Kidney (tissue), 13 donors: ENCODE measurements at regions not wholly inside any gene's neighbourhood (a gene's known extent, or its start where the extent isn't known, plus 50 kb on each side); places are given as distances from the start of the nearest gene placed in this dataset.

ENCODE experiments used
- DNase-seq, 5 donors: peaks; one replicate each; pipeline ENCODE4 v3.0.0-alpha.2; 2013 to 2020
- FAIRE-seq: peaks from 2 replicates; lab custom pipeline; 2012; peaks lifted over from hg19 to GRCh38; lab: Jason Lieb, UNC
- H3K27ac ChIP-seq, 2 donors: one replicate each; pipeline ENCODE4 v1.7.0; 2013; ENCODE audit warnings: low read depth in 2 of 2, low read length in 2 of 2, inconsistent platforms in 1 of 2
- H3K27me3 ChIP-seq: one replicate; pipeline ENCODE4 v1.7.1; 2013; ENCODE audit warnings: low read length, inconsistent platforms; ENCODE audit not compliant: control insufficient read depth, insufficient read depth
- H3K36me3 ChIP-seq, 3 donors: one replicate each; pipeline versions ENCODE4 v1.7.0 to v1.7.1; 2013; ENCODE audit warnings: low read length in 3 of 3, control low read depth in 1 of 3, inconsistent platforms in 1 of 3; ENCODE audit not compliant: insufficient read depth in 3 of 3, control insufficient read depth in 2 of 3
- H3K4me1 ChIP-seq, 3 donors: one replicate each; pipeline versions ENCODE4 v1.7.0 to v1.7.1; 2013; ENCODE audit warnings: low read length in 3 of 3, inconsistent platforms in 1 of 3, low read depth in 1 of 3; ENCODE audit not compliant: control insufficient read depth in 2 of 3, insufficient read depth in 2 of 3
- H3K4me3 ChIP-seq, 3 donors: one replicate each; pipeline versions ENCODE4 v1.7.0 to v1.8.1; 2013; ENCODE audit warnings: low read length in 3 of 3, control low read depth in 1 of 3, inconsistent platforms in 1 of 3
- H3K9ac ChIP-seq, 3 donors: one replicate each; pipeline versions ENCODE4 v1.7.0 to v1.7.1; 2013; ENCODE audit warnings: low read length in 3 of 3, control low read depth in 1 of 3, inconsistent platforms in 1 of 3
- H3K9me3 ChIP-seq, 3 donors: one replicate each; pipeline versions ENCODE4 v1.7.0 to v1.7.1; 2013; ENCODE audit warnings: low read length in 3 of 3, control low read depth in 1 of 3, inconsistent platforms in 1 of 3; ENCODE audit not compliant: control insufficient read depth in 2 of 3, insufficient read depth in 1 of 3
- CTCF ChIP-seq: IDR thresholded peaks from 3 replicates; pipeline ENCODE4 v1.5.1; 2012; ENCODE audit warnings: mild to moderate bottlenecking, moderate library complexity, borderline replicate concordance; ENCODE audit not compliant: insufficient read depth; ENCODE audit errors: extremely low read depth
- intact Hi-C: fragments of 100-400 bp; cut with DNase I; formaldehyde crosslinking; loops from one replicate; pipeline ENCODE4 v1.11.1; 2022
- donor health status: control.
- donor health status: control.
- donor health status: control.
- donor health status: control.
- donor health status: control.
- donor health status: DM: yes; HTN: yes; CAD: no.
- donor health status: Normal renal cell carcinoma (clear cell type).

GRCh38 chr7:10571759-10572158 lies 401.9 kb upstream of the PHF14 start:
- Histone ChIP-seq H3K27me3 (no peaks in the 10 kb centered on the region), H3K4me1 (no peaks in the 10 kb centered on the region), H3K9me3 (no peaks in the 10 kb centered on the region), H3K27ac (no peak overlapping the region), H3K36me3 (no peaks in the 10 kb centered on the region), H3K4me3 (no peak overlapping the region), H3K9ac (no peak overlapping the region)
- intact Hi-C loops, result no loop called here
- TF ChIP-seq CTCF, result no peak
- no peak for DNase-seq
- no peak for FAIRE-seq

GRCh38 chr7:10577866-10578374 lies 395.8 kb upstream of the PHF14 start:
- no peak for FAIRE-seq
- no peak for DNase-seq
- H3K27me3 ChIP-seq, result no peaks in the 10 kb centered on the region
- H3K9me3 ChIP-seq, result no peaks in the 10 kb centered on the region
- no peaks in the 10 kb centered on the region for H3K36me3 ChIP-seq
- no peak overlapping the region for H3K27ac ChIP-seq
- H3K4me1 ChIP-seq, result no peaks in the 10 kb centered on the region
- TF ChIP-seq CTCF, result no peak
- H3K9ac ChIP-seq, result no peak overlapping the region
- H3K4me3 ChIP-seq, result no peak overlapping the region
- intact Hi-C loops, result no loop called here

- H3K4me3 ChIP-seq, result no peak overlapping the region
- no peaks in the 10 kb centered on the region for H3K27me3 ChIP-seq
- H3K27ac ChIP-seq, result no peak overlapping the region
- H3K4me1 ChIP-seq, result no peaks in the 10 kb centered on the region
- no peak overlapping the region for H3K9ac ChIP-seq
- FAIRE-seq, result no peak
- no peaks in the 10 kb centered on the region for H3K9me3 ChIP-seq
- no peak for TF ChIP-seq CTCF
- DNase-seq, result no peak
- intact Hi-C loops, result no loop called here
- H3K36me3 ChIP-seq, result no peaks in the 10 kb centered on the region
Observed at GRCh38 chr7:10579561-10579960, 394.1 kb upstream of the PHF14 start.

GRCh38 chr7:10584886-10585285 lies 388.8 kb upstream of the PHF14 start:
- H3K9me3 ChIP-seq, result no peaks in the 10 kb centered on the region
- DNase-seq (peak in 2 of 5 donors; percentile 60 to 70), FAIRE-seq (no peak)

More at GRCh38 chr7:10584886-10585285, 388.8 kb upstream of the PHF14 start:
- Histone ChIP-seq H3K27me3 (no peaks in the 10 kb centered on the region), H3K27ac (no peak overlapping the region), H3K4me3 (no peak overlapping the region), H3K9ac (no peak overlapping the region), H3K4me1 (no peaks in the 10 kb centered on the region), H3K36me3 (no peaks in the 10 kb centered on the region)
- intact Hi-C loops, result no loop called here
- TF ChIP-seq CTCF, result no peak
